ENCODE measurements at regions not wholly inside any gene's neighbourhood (a gene's known extent, or its start where the extent isn't known, plus 50 kb on each side); places are given as distances from the start of the nearest gene placed in this dataset.
A peak's percentile ranks its signal among the peaks of the same experiment; 100 is the strongest.

DNA sequence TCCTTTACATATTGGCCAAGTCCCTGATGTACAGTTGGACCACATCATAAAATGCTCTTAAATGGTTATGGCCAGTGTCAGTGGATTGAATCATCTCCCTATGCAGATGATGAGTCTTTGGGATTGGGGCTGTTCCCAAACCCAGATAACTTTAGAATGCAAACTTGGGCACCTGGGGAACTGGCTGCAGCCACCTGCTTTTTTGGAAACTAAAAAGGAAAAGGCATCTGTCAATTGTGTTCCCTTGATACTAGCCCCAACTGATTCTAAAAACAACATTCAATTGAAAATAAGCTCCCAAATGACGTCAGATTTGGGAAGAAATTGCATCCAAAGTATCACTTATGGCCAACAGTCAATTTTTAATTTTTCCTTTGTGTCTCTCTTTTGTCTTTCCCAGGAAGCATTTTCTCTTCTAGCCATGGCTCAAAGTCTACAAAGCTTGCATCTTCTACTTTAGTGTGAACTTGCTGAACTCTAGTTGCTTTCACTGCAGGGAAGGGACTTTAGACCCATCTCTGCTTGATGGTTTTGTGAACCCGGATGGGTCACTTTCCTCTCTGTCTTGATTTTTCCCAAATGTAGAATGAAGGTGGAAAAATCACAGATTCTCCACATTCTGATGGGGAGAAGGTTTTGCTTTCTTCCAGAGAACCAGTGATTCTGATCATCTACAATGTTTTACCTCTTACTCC is 402.3 kb upstream of the USP24 start:
- in situ Hi-C loops (cut with HindIII; ENCODE audit: low pct_unique_long_range_greater_than_20kb, low sequenced_read_pairs) = no loop called here
- no peak for DNase-seq (ENCODE audit: low read depth, low spot score)

GRCh38 chr1:55612988-55613387 is 397.8 kb upstream of the USP24 start:
- in situ Hi-C loops (cut with HindIII; ENCODE audit: low pct_unique_long_range_greater_than_20kb, low sequenced_read_pairs) = no loop called here
- DNase-seq (ENCODE audit: low read depth, low spot score) = no peak

DNA sequence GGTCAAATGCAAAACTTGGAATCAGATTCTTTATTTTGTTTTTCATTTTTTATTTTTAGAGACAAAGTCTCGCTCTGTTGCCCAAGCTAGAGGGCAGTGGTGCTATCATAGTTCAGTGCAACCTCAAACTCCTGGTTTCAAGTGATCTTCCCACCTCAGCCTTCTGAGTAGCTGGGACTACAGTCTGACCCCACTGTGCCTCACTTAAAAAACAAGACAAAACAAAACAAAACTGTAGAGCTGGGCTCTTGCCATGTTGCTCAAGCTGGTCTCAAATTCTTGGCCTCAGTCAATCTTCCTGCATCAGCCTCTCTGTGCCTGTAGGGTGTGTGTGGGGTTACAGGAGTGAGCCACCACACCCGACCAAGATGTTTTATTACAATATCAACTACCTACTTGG is 396.0 kb upstream of the USP24 start:
- DNase-seq (ENCODE audit: low read depth, low spot score) = no peak
- in situ Hi-C loops (cut with HindIII; ENCODE audit: low pct_unique_long_range_greater_than_20kb, low sequenced_read_pairs) = no loop called here

DNA sequence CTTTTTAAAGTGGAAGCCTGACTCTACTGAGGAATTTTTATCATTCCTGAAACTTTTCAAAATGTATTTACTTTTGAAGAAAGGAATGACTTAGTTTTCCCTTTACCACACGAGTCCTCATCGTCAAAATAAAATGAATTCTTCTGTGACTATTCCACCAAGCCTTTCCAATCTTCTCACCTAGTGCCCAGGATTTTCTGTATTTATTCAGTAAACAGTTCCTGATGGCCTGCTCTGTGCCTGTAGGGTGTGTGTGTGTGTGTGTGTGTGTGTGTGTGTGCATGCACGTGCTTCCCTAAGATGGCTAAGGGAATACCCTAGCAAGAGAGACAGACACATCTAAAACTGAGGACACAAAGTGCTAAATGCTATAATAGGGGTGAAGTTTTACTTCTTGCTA is 395.0 kb upstream of the USP24 start:
- in situ Hi-C loops (cut with HindIII; ENCODE audit: low pct_unique_long_range_greater_than_20kb, low sequenced_read_pairs) = no loop called here
- no peak for DNase-seq (ENCODE audit: low read depth, low spot score)

GRCh38 chr1:55609630-55610029 is 394.5 kb upstream of the USP24 start:
- no peak for DNase-seq (ENCODE audit: low read depth, low spot score)
- in situ Hi-C loops (cut with HindIII; ENCODE audit: low pct_unique_long_range_greater_than_20kb, low sequenced_read_pairs) = no loop called here

- in situ Hi-C loops (cut with HindIII; ENCODE audit: low pct_unique_long_range_greater_than_20kb, low sequenced_read_pairs) = no loop called here
Measured at GRCh38 chr1:55605155-55605554, 390.0 kb upstream of the USP24 start.

GRCh38 chr1:55604749-55605148 is 389.6 kb upstream of the USP24 start:
- DNase-seq (ENCODE audit: low read depth, low spot score) = no peak
- in situ Hi-C loops (cut with HindIII; ENCODE audit: low pct_unique_long_range_greater_than_20kb, low sequenced_read_pairs) = no loop called here

More at GRCh38 chr1:55605155-55605554, 390.0 kb upstream of the USP24 start:
- no peak for DNase-seq (ENCODE audit: low read depth, low spot score)

GRCh38 chr1:55604179-55604578 is 389.0 kb upstream of the USP24 start:
- no peak for DNase-seq (ENCODE audit: low read depth, low spot score)
- in situ Hi-C loops (cut with HindIII; ENCODE audit: low pct_unique_long_range_greater_than_20kb, low sequenced_read_pairs) = no loop called here

DNA sequence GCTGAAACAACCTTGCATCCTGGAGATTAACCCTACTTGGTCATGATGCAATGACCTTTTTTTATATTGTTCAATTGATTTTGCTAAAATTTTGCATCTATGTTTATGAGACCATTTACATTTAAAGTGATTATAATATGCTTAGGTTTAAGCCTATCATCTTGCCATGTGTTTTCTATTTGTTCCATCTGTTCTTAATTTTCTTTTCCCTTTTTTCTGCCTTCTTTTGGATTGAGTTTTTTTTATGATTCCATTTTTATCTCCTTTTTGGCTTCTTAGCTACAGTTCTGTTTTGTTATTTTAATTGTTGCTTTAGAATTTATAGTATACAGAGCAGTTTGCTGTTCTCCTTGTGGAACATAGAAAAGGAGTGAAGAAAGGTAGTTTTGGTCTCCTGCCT is 385.1 kb upstream of the USP24 start:
- DNase-seq (ENCODE audit: low read depth, low spot score) = no peak
- in situ Hi-C loops (cut with HindIII; ENCODE audit: low pct_unique_long_range_greater_than_20kb, low sequenced_read_pairs) = no loop called here

DNA sequence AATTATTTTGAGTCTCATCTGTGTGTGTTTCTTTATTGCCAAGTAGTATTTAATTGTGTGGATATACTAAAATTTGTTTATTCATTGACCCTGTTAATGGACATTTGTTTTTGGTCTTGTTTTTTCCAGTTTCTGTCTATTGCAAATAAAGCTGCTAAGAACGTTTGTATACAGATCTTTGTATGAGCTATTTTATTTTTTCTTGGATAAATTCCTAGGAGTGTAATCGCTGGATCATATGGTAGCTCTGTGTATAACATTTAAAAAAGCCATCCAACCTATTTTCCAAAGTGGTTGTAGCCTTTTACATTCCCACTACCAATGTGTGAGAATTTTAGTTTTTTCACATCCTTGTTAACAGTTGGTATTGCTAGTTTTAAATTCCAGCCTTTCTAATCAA is 382.7 kb upstream of the USP24 start:
- in situ Hi-C loops (cut with HindIII; ENCODE audit: low pct_unique_long_range_greater_than_20kb, low sequenced_read_pairs) = no loop called here
- DNase-seq (ENCODE audit: low read depth, low spot score) = no peak

DNA sequence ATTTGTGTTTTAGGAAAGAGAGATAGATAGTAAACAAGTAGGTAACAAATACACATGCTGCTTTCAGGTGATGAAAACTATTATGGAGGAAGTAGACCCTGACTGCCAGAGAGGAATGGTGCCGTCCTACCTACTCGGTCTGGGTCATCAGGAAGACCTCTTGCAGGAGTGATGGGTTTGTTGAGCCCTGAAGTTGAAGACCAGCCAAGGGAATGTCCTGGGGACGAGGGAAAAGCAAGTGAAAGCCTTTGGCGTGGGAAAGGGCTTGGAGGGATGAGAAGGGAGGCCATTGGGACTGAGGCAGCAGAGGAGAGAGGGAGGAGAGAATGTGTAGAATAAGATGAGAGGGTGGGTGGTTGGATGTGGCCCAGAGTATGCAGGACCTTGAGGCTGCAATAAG is 379.5 kb upstream of the USP24 start:
- in situ Hi-C loops (cut with HindIII; ENCODE audit: low pct_unique_long_range_greater_than_20kb, low sequenced_read_pairs) = no loop called here
- no peak for DNase-seq (ENCODE audit: low read depth, low spot score)

GRCh38 chr1:55593298-55593697 is 378.1 kb upstream of the USP24 start:
- no peak for DNase-seq (ENCODE audit: low read depth, low spot score)
- in situ Hi-C loops (cut with HindIII; ENCODE audit: low pct_unique_long_range_greater_than_20kb, low sequenced_read_pairs) = no loop called here

DNA sequence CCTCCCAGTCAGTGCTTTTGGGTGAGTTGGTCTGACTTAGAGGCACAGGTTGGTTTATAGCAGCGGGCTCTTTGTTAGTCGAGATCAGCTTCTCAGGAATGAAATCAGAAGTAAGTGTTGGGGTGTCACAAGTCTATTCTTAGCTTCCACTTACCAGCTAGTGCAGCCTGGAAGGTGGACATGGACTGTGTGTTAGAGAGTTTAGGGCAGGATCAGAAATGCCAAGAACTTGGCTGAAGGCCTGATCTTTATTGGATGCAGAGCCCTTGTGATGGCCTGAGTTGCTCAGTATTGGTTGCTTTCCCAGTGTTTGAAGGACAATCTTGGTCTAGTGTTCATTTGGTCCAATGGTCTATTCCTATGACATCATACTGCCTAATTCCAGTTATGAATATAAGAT is 377.0 kb upstream of the USP24 start:
- in situ Hi-C loops (cut with HindIII; ENCODE audit: low pct_unique_long_range_greater_than_20kb, low sequenced_read_pairs) = no loop called here

DNA sequence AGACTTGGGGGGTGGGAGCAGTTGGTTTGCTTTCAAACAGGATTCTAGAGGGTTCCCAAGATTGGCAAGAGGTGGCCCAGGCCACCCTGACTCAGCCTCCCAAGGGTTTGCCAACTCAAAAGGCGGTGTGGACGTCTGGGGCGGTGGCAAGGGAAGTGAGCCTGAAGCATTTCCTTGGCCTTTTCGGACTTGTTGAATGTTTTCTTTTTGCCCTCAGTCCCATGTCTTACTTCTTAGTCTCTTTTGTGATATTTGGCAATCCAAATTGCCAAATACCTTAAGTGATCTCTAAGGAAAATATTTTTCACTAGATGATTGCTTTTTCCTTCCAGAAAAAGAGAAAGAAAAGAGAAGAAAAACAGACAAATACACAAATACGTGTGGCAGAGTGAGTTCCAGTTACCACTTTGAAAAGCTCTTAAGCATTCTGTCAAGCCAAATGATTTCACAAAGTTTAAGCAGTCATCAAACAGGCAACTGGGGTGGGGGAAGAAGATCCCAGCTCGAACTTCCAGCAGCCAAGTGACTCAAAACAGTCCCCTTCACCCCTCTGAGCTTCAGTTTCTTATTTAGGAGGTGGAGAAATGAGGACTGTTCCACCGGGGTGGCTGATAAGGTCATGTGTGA is 374.6 kb upstream of the USP24 start:
- DNase-seq (ENCODE audit: low read depth, low spot score) = no peak
- in situ Hi-C loops (cut with HindIII; ENCODE audit: low pct_unique_long_range_greater_than_20kb, low sequenced_read_pairs) = no loop called here

More for the DNA sequence above, 377.0 kb upstream of the USP24 start:
- DNase-seq (ENCODE audit: low read depth, low spot score) = no peak

DNA sequence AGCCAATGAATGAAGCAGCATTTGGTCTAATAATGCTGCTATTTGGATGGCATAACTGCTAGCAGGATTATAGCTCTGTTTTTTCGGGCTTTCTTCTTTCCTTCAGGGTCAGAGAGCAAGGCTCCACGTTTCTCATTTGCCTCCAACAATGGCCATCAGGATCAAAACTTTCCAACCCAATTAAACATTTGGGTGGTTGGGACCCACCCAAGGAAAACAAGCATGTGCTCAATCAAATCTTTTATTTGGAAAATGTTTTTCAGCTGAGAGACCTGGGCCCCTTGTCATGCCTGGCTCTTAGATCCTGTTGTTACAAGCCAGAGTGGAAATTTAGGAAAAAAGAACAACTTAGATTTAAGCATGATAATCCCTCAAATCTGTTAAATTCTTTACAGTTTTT is 373.1 kb upstream of the USP24 start:
- in situ Hi-C loops (cut with HindIII; ENCODE audit: low pct_unique_long_range_greater_than_20kb, low sequenced_read_pairs) = no loop called here
- DNase-seq (ENCODE audit: low read depth, low spot score) = no peak

DNA sequence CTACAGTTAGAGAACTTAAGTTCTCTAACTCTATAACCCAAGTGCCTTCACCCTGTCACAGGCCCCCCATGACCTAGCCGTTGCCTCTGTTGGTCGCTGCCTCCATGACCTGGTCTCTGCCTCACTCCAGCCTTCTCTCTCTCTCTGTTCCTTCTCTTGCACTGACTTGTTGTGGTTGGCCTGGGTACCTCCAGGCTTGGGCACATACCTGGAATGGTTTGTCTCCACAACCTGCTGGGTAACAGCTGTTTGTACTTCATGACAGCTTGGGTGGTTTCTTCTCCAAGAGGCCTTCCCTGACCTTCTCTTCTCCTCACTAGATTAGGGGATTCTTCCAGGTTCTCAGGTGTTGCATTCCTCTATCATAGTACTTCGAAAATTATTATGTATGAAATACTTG is 371.6 kb upstream of the USP24 start:
- in situ Hi-C loops (cut with HindIII; ENCODE audit: low pct_unique_long_range_greater_than_20kb, low sequenced_read_pairs) = no loop called here
- DNase-seq (ENCODE audit: low read depth, low spot score) = no peak

DNA sequence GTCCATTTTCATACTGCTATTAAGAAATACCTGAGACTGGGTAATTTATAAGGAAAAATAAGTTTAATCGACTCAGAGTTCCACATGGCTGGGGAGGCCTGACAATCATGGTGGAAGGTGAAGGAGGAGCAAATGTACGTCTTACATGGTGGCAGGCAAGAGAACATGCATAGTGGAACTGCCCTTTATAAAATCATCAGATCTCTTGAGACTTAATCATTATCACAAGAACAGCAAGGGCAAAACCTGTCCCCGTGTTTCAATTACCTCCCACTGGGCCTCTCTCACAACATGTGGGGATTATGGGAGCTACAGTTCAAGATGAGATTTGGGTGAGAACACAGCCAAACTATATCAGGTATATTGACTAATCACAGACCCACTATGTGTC is 370.2 kb upstream of the USP24 start:
- in situ Hi-C loops (cut with HindIII; ENCODE audit: low pct_unique_long_range_greater_than_20kb, low sequenced_read_pairs) = no loop called here
- no peak for DNase-seq (ENCODE audit: low read depth, low spot score)

DNA sequence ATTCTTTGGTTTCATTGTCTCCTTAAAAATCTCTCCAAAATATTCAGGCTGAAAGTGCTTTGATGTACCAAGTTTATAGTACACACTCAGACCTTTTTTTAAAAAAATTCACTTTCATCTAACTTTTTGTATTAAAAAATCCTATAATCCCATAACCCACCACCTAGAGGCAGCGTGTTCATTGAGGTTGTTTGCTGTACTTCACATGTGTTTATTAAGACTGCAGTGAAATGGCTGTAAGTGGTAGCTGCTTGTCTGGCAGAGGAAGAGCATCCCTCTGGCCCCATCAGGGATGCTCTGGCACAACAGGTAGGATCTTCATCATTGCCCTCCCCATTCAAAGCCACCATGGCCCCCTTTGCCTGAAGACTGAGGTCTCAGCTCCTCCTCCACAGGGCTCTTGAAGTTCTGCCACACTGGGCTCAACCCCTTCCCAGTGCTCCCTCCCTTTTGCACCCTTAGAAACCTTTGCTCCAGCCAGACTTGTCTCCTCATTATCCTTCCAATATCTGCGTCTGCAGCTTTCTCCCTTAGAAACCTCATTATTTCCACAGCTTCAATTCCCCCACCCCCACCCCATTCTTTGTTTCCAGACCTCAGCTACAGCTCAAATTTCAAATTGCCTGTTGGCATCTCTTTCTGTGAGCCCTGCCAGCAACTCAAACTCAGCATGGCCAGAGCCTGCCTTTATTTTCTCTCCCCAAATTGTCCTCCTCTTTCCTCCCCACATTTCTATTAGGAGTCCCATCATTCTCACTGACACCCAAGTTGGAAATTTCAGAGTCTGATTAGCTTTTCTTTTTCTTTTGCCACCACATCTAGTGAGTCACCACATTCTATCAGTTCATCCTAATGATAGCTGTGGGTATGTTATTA is 369.6 kb upstream of the USP24 start:
- DNase-seq (ENCODE audit: low read depth, low spot score) = peak; percentile 12
- in situ Hi-C loops (cut with HindIII; ENCODE audit: low pct_unique_long_range_greater_than_20kb, low sequenced_read_pairs) = no loop called here

GRCh38 chr1:55582084-55582483 is 366.9 kb upstream of the USP24 start:
- in situ Hi-C loops (cut with HindIII; ENCODE audit: low pct_unique_long_range_greater_than_20kb, low sequenced_read_pairs) = no loop called here
- DNase-seq (ENCODE audit: low read depth, low spot score) = peak; percentile 6

Data from SK-MEL-5 (cell line).